Testis (tissue), 2 donors: ENCODE measurements at regions not wholly inside any gene's neighbourhood (a gene's known extent, or its start where the extent isn't known, plus 50 kb on each side); places are given as distances from the start of the nearest gene placed in this dataset.

Source experiments
- POLR2A ChIP-seq: fragments of 450-650 bp; IDR thresholded peaks from one replicate; pipeline ENCODE4 v1.6.1; 2017; ENCODE audit warnings: antibody characterized with exemption, mild to moderate bottlenecking, moderate library complexity
- TF ChIP-seq, protein P1 (sequence below), 3 experiments: fragments of 450-650 bp in 2 of 3; fragments of 200-600 bp in 1 of 3; sonication (generic) in 1 of 3; IDR thresholded peaks; one replicate each; pipeline ENCODE4 v1.5.1; 2016 to 2019; ENCODE audit warnings: antibody characterized with exemption in 3 of 3, mild to moderate bottlenecking in 2 of 3, moderate library complexity in 1 of 3

GRCh38 chr2:240298117-240298790, 137.2 kb upstream of the GPC1 start:
- TF ChIP-seq POLR2A, result no peak
- TF ChIP-seq, protein P1, sequence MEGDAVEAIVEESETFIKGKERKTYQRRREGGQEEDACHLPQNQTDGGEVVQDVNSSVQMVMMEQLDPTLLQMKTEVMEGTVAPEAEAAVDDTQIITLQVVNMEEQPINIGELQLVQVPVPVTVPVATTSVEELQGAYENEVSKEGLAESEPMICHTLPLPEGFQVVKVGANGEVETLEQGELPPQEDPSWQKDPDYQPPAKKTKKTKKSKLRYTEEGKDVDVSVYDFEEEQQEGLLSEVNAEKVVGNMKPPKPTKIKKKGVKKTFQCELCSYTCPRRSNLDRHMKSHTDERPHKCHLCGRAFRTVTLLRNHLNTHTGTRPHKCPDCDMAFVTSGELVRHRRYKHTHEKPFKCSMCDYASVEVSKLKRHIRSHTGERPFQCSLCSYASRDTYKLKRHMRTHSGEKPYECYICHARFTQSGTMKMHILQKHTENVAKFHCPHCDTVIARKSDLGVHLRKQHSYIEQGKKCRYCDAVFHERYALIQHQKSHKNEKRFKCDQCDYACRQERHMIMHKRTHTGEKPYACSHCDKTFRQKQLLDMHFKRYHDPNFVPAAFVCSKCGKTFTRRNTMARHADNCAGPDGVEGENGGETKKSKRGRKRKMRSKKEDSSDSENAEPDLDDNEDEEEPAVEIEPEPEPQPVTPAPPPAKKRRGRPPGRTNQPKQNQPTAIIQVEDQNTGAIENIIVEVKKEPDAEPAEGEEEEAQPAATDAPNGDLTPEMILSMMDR (IDR thresholded peaks at IDR 0.05), result no peak
